Right atrium auricular region (tissue), 2 donors: ENCODE measurements at regions not wholly inside any gene's neighbourhood (a gene's known extent, or its start where the extent isn't known, plus 50 kb on each side); places are given as distances from the start of the nearest gene placed in this dataset.

Experiments used
- DNase-seq: peaks from one replicate; pipeline ENCODE4 v3.0.0-alpha.2; 2019; ENCODE audit warnings: low spot score
- H3K27ac ChIP-seq, 2 donors: fragments of 200-600 bp; sonication (generic); 1 replicate in 1 of 2; 2 replicates in 1 of 2; pipeline ENCODE4 v1.5.1; 2016 to 2019
- H3K27me3 ChIP-seq, 2 donors: fragments of 200-600 bp; sonication (generic); one replicate each; pipeline versions ENCODE4 v1.5.1 to v1.6.0; 2017 to 2019
- H3K36me3 ChIP-seq: fragments of 200-600 bp; sonication (generic); one replicate; pipeline ENCODE4 v1.5.1; 2016
- H3K4me1 ChIP-seq, 2 donors: fragments of 200-600 bp; sonication (generic); one replicate each; pipeline versions ENCODE4 v1.5.1 to v1.6.0; 2017 to 2019
- H3K4me3 ChIP-seq, 2 donors: fragments of 200-600 bp; sonication (generic); 1 replicate in 1 of 2; 2 replicates in 1 of 2; pipeline ENCODE4 v1.5.1; 2017 to 2019; ENCODE audit warnings: mild to moderate bottlenecking in 1 of 2, moderate library complexity in 1 of 2
- H3K9me3 ChIP-seq, 2 donors: fragments of 200-600 bp; sonication (generic); one replicate each; pipeline ENCODE4 v1.5.1; 2019
- CTCF ChIP-seq, 2 donors: fragments of 200-600 bp; sonication (generic); IDR thresholded peaks; one replicate each; pipeline ENCODE4 v1.5.1; 2019; ENCODE audit warnings: antibody characterized with exemption in 2 of 2

DNA sequence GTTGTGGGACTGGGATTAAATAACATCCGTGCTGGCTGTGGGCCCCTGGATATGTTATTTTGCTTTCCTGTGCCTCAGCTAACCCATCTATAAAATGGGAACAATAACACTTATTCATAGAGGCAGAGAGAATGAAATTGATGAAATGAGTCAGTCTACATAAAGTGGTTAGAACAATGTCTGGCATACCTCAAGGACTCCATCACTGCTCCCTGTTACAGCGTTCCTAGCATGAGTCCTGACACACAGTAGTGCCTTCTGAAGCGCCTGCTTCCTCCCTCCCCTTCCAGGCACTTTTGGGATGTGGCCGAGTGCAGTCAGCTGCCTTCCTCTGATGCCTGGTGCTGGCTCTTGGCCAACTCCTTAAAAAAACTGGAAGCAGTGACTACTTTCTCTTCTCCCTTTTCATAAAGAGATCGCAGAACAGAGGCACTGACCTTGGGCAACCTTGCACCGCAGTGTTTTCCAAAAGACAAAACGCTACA is 108.4 kb upstream of the ZMIZ1 start:
- H3K27ac ChIP-seq: no peak overlapping the region
- H3K4me3 ChIP-seq: no peak overlapping the region
- no peaks in the 10 kb centered on the region for H3K27me3 ChIP-seq
- H3K36me3 ChIP-seq: no peaks in the 10 kb centered on the region
- peak; percentile 84 for DNase-seq
- H3K4me1 ChIP-seq: peaks cover 0 to 30% of the 10 kb centered on the region in 2 donors
- no peak for TF ChIP-seq CTCF (IDR thresholded peaks at IDR 0.05)
- H3K9me3 ChIP-seq: no peaks in the 10 kb centered on the region

GRCh38 chr10:78961760-78962159 is 107.0 kb upstream of the ZMIZ1 start:
- peaks cover 0 to 31% of the 10 kb centered on the region in 2 donors for H3K4me1 ChIP-seq
- no peak for DNase-seq

GRCh38 chr10:78963074-78964034 is 105.4 kb upstream of the ZMIZ1 start:
- DNase-seq: no peak
- no peak for TF ChIP-seq CTCF (IDR thresholded peaks at IDR 0.05)
- H3K27me3 ChIP-seq: no peaks in the 10 kb centered on the region
- no peaks in the 10 kb centered on the region for H3K9me3 ChIP-seq
- H3K4me1 ChIP-seq: peaks cover 0 to 31% of the 10 kb centered on the region in 2 donors
- no peaks in the 10 kb centered on the region for H3K36me3 ChIP-seq
- no peak overlapping the region for H3K4me3 ChIP-seq
- H3K27ac ChIP-seq: no peak overlapping the region

More at GRCh38 chr10:78961760-78962159, 107.0 kb upstream of the ZMIZ1 start:
- Histone ChIP-seq H3K27ac (no peak overlapping the region), H3K4me3 (no peak overlapping the region), H3K36me3 (no peaks in the 10 kb centered on the region), H3K9me3 (no peaks in the 10 kb centered on the region), H3K27me3 (no peaks in the 10 kb centered on the region)
- no peak for TF ChIP-seq CTCF (IDR thresholded peaks at IDR 0.05)

GRCh38 chr10:78964274-78964951 is 104.4 kb upstream of the ZMIZ1 start:
- H3K27ac ChIP-seq: no peak overlapping the region
- TF ChIP-seq CTCF (IDR thresholded peaks at IDR 0.05): no peak
- DNase-seq: no peak
- H3K4me1 ChIP-seq: peaks cover 0 to 30% of the 10 kb centered on the region in 2 donors
- no peak overlapping the region for H3K4me3 ChIP-seq
- no peaks in the 10 kb centered on the region for H3K27me3 ChIP-seq
- H3K9me3 ChIP-seq: no peaks in the 10 kb centered on the region
- no peaks in the 10 kb centered on the region for H3K36me3 ChIP-seq

- H3K27ac ChIP-seq: no peak overlapping the region
- H3K4me1 ChIP-seq: peaks cover 0 to 24% of the 10 kb centered on the region in 2 donors
- TF ChIP-seq CTCF (IDR thresholded peaks at IDR 0.05): no peak
- H3K9me3 ChIP-seq: no peaks in the 10 kb centered on the region
- H3K27me3 ChIP-seq: no peaks in the 10 kb centered on the region
- H3K36me3 ChIP-seq: no peaks in the 10 kb centered on the region
- no peak for DNase-seq
- H3K4me3 ChIP-seq: no peak overlapping the region
These were observed 103.7 kb upstream of the ZMIZ1 start for GRCh38 chr10:78964952-78965633.
